ENCODE measurements at regions not wholly inside any gene's neighbourhood (a gene's known extent, or its start where the extent isn't known, plus 50 kb on each side); places are given as distances from the start of the nearest gene placed in this dataset.

- TF ChIP-seq CTCF (IDR thresholded peaks at IDR 0.05 in 4 of 5, conservative IDR thresholded peaks at IDR 0.05 in 1 of 5) = no peak
- TF ChIP-seq POLR2A (IDR thresholded peaks at IDR 0.05) = no peak
- Histone ChIP-seq H3K4me1 (no peaks in the 10 kb centered on the region), H3K27ac (no peak overlapping the region), H3K27me3 (no peaks in the 10 kb centered on the region), H3K4me3 (no peak overlapping the region), H3K36me3 (no peaks in the 10 kb centered on the region), H3K9me3 (no peaks in the 10 kb centered on the region)
- intact Hi-C loops (cut with DNase I; ENCODE audit: low total_unique reads) = no loop called here
- DNase-seq = no peak
- ATAC-seq = no peak
- in situ Hi-C loops (cut with MboI; ENCODE audit: low sequenced_read_pairs in 4 of 4) = no loop called here
Observed at GRCh38 chr1:115501476-115501875, 140.3 kb upstream of the VANGL1 start.

- Histone ChIP-seq H3K27me3 (no peaks in the 10 kb centered on the region), H3K9me3 (no peaks in the 10 kb centered on the region), H3K36me3 (no peaks in the 10 kb centered on the region), H3K4me1 (no peaks in the 10 kb centered on the region), H3K4me3 (no peak overlapping the region), H3K27ac (no peak overlapping the region)
- intact Hi-C loops (cut with DNase I; ENCODE audit: low total_unique reads) (no loop called here), in situ Hi-C loops (cut with MboI; ENCODE audit: low sequenced_read_pairs in 4 of 4) (no loop called here)
- TF ChIP-seq CTCF (IDR thresholded peaks at IDR 0.05 in 4 of 5, conservative IDR thresholded peaks at IDR 0.05 in 1 of 5) = no peak
- DNase-seq (no peak), ATAC-seq (no peak)
Observed at GRCh38 chr1:115499253-115499652, 142.5 kb upstream of the VANGL1 start.

- in situ Hi-C loops (cut with MboI; ENCODE audit: low sequenced_read_pairs in 4 of 4) = no loop called here
- no peaks in the 10 kb centered on the region for H3K9me3 ChIP-seq
- H3K27ac ChIP-seq = no peak overlapping the region
- DNase-seq (no peak), ATAC-seq (no peak)
- intact Hi-C loops (cut with DNase I; ENCODE audit: low total_unique reads) = no loop called here
- H3K4me3 ChIP-seq = no peak overlapping the region
- no peaks in the 10 kb centered on the region for H3K27me3 ChIP-seq
- no peaks in the 10 kb centered on the region for H3K36me3 ChIP-seq
- TF ChIP-seq CTCF (IDR thresholded peaks at IDR 0.05 in 4 of 5, conservative IDR thresholded peaks at IDR 0.05 in 1 of 5) (no peak), POLR2A (IDR thresholded peaks at IDR 0.05) (no peak)
- no peaks in the 10 kb centered on the region for H3K4me1 ChIP-seq
Observed at GRCh38 chr1:115496904-115497527, 144.8 kb upstream of the VANGL1 start.

GRCh38 chr1:115495625-115496024 is 146.1 kb upstream of the VANGL1 start:
- H3K27me3 ChIP-seq = no peaks in the 10 kb centered on the region
- no peaks in the 10 kb centered on the region for H3K4me1 ChIP-seq
- in situ Hi-C loops (cut with MboI; ENCODE audit: low sequenced_read_pairs in 4 of 4) (no loop called here), intact Hi-C loops (cut with DNase I; ENCODE audit: low total_unique reads) (no loop called here)
- H3K9me3 ChIP-seq = no peaks in the 10 kb centered on the region
- no peak for ATAC-seq
- no peak for DNase-seq
- no peak overlapping the region for H3K4me3 ChIP-seq
- no peak for TF ChIP-seq CTCF (IDR thresholded peaks at IDR 0.05 in 4 of 5, conservative IDR thresholded peaks at IDR 0.05 in 1 of 5)
- TF ChIP-seq POLR2A (IDR thresholded peaks at IDR 0.05) = no peak
- no peak overlapping the region for H3K27ac ChIP-seq
- H3K36me3 ChIP-seq = no peaks in the 10 kb centered on the region

- H3K27me3 ChIP-seq = no peaks in the 10 kb centered on the region
- in situ Hi-C loops (cut with MboI; ENCODE audit: low sequenced_read_pairs in 4 of 4) = no loop called here
- no peak overlapping the region for H3K4me3 ChIP-seq
- intact Hi-C loops (cut with DNase I; ENCODE audit: low total_unique reads) = no loop called here
- H3K36me3 ChIP-seq = no peaks in the 10 kb centered on the region
- no peaks in the 10 kb centered on the region for H3K4me1 ChIP-seq
- no peaks in the 10 kb centered on the region for H3K9me3 ChIP-seq
- TF ChIP-seq CTCF (IDR thresholded peaks at IDR 0.05 in 4 of 5, conservative IDR thresholded peaks at IDR 0.05 in 1 of 5) = no peak
- TF ChIP-seq POLR2A (IDR thresholded peaks at IDR 0.05) = no peak
- H3K27ac ChIP-seq = no peak overlapping the region
- no peak for ATAC-seq
- no peak for DNase-seq
Observed at GRCh38 chr1:115495111-115495510, 146.7 kb upstream of the VANGL1 start.

Data from gastrocnemius medialis (tissue), 4 donors.